ENCODE measurements at regions not wholly inside any gene's neighbourhood (a gene's known extent, or its start where the extent isn't known, plus 50 kb on each side); places are given as distances from the start of the nearest gene placed in this dataset.

GRCh38 chr6:43919774-43920173 lies 149.8 kb downstream of the VEGFA start (continued):
- TF ChIP-seq ZBTB40 (IDR thresholded peaks at IDR 0.05) (peak; percentile 93), ZBTB40 (CRISPR knock-in tag; IDR thresholded peaks at IDR 0.05) (peak; percentile 85), THRA (IDR thresholded peaks at IDR 0.05) (no peak), PPARD (CRISPR knock-in tag; IDR thresholded peaks at IDR 0.05) (no peak), MTA3 (IDR thresholded peaks at IDR 0.05; ENCODE audit: borderline replicate concordance) (no peak), RAD21 (CRISPR knock-in tag; conservative IDR thresholded peaks at IDR 0.05 in 1 of 2, IDR thresholded peaks at IDR 0.05 in 1 of 2) (no peak)

All from K562 (cell line).